Liver (tissue), 8 donors: ENCODE measurements at regions not wholly inside any gene's neighbourhood (a gene's known extent, or its start where the extent isn't known, plus 50 kb on each side); places are given as distances from the start of the nearest gene placed in this dataset.

Experiments used
- DNase-seq: peaks from one replicate; pipeline ENCODE4 v3.0.0-alpha.2; 2017; ENCODE audit warnings: low spot score
- H3K27ac ChIP-seq, 2 donors: one replicate each; pipeline ENCODE4 v1.7.0; 2013; ENCODE audit warnings: inconsistent platforms in 2 of 2, low read length in 2 of 2, control low read depth in 1 of 2, low read depth in 1 of 2, mild to moderate bottlenecking in 1 of 2
- H3K27me3 ChIP-seq, 4 donors: one replicate each; pipeline versions ENCODE4 v1.6.1 to v1.7.0; 2013; ENCODE audit warnings: low read length in 3 of 4, inconsistent platforms in 1 of 4, mild to moderate bottlenecking in 1 of 4, moderate library complexity in 1 of 4; ENCODE audit not compliant: control insufficient read depth in 4 of 4, insufficient read depth in 4 of 4
- H3K36me3 ChIP-seq, 4 donors: one replicate each; pipeline versions ENCODE4 v1.6.1 to v1.7.0; 2013; ENCODE audit warnings: low read length in 3 of 4, mild to moderate bottlenecking in 3 of 4, low read depth in 1 of 4, moderate library complexity in 1 of 4; ENCODE audit not compliant: control insufficient read depth in 4 of 4, insufficient read depth in 3 of 4
- H3K4me1 ChIP-seq, 4 donors: one replicate each; pipeline versions ENCODE4 v1.6.1 to v1.7.0; 2013; ENCODE audit warnings: low read length in 3 of 4, mild to moderate bottlenecking in 3 of 4, moderate library complexity in 1 of 4; ENCODE audit not compliant: control insufficient read depth in 4 of 4, insufficient read depth in 4 of 4
- H3K4me3 ChIP-seq, 3 donors: one replicate each; pipeline versions ENCODE4 v1.6.1 to v1.7.0; 2013; ENCODE audit warnings: low read length in 3 of 3, control low read depth in 1 of 3, low read depth in 1 of 3, mild to moderate bottlenecking in 1 of 3
- H3K9ac ChIP-seq, 2 donors: one replicate each; pipeline ENCODE4 v1.7.0; 2013; ENCODE audit warnings: low read length in 2 of 2, mild to moderate bottlenecking in 2 of 2, moderate library complexity in 2 of 2, control low read depth in 1 of 2, low read depth in 1 of 2
- H3K9me3 ChIP-seq, 4 donors: one replicate each; pipeline versions ENCODE4 v1.6.1 to v1.7.0; 2013; ENCODE audit warnings: low read length in 3 of 4; ENCODE audit not compliant: control insufficient read depth in 4 of 4
- ATF3 ChIP-seq: IDR thresholded peaks from 2 replicates; pipeline ENCODE4 v1.6.1; 2016; ENCODE audit warnings: antibody characterized with exemption
- FOXA1 ChIP-seq: IDR thresholded peaks from 2 replicates; pipeline ENCODE4 v1.6.1; 2016; ENCODE audit warnings: antibody characterized with exemption
- FOXA2 ChIP-seq: IDR thresholded peaks from 2 replicates; pipeline ENCODE4 v1.6.1; 2016; ENCODE audit warnings: antibody characterized with exemption
- GABPA ChIP-seq, 2 donors: IDR thresholded peaks in 1 of 2; conservative IDR thresholded peaks in 1 of 2; 2 replicates each; pipeline ENCODE4 v1.6.1; 2016; ENCODE audit warnings: antibody characterized with exemption in 2 of 2, mild to moderate bottlenecking in 1 of 2, moderate library complexity in 1 of 2
- HNF4A ChIP-seq, 2 donors: conservative IDR thresholded peaks; 2 replicates each; pipeline ENCODE4 v1.6.1; 2016; ENCODE audit warnings: antibody characterized with exemption in 2 of 2, mild to moderate bottlenecking in 2 of 2
- HNF4G ChIP-seq: IDR thresholded peaks from 2 replicates; pipeline ENCODE4 v1.6.1; 2016; ENCODE audit warnings: antibody characterized with exemption
- JUND ChIP-seq, 2 donors: IDR thresholded peaks; 2 replicates each; pipeline ENCODE4 v1.6.1; 2016; ENCODE audit warnings: antibody characterized with exemption in 2 of 2
- NR2F2 ChIP-seq: IDR thresholded peaks from 2 replicates; pipeline ENCODE4 v1.6.1; 2016; ENCODE audit warnings: antibody characterized with exemption
- RAD21 ChIP-seq, 2 donors: IDR thresholded peaks; 2 replicates each; pipeline ENCODE4 v1.6.1; 2016; ENCODE audit warnings: antibody characterized with exemption in 2 of 2, mild to moderate bottlenecking in 2 of 2
- TAF1 ChIP-seq: conservative IDR thresholded peaks from 2 replicates; pipeline ENCODE4 v1.6.1; 2016; ENCODE audit warnings: antibody characterized with exemption, mild to moderate bottlenecking
- YY1 ChIP-seq: IDR thresholded peaks from 2 replicates; pipeline ENCODE4 v1.6.1; 2016; ENCODE audit warnings: antibody characterized with exemption, mild to moderate bottlenecking
- ZBTB33 ChIP-seq: IDR thresholded peaks from 2 replicates; pipeline ENCODE4 v1.6.1; 2016; ENCODE audit warnings: antibody characterized with exemption
- WGBS: extraction: QIAGEN DNeasy Blood & Tissue Kit; methylation state at CpG from one replicate; pipeline ENCODE4 v1.1.7; 2013; 5-methylcytosine and 5-hydroxymethylcytosine counted together
- TF ChIP-seq, protein P1 (sequence below): IDR thresholded peaks from 2 replicates; pipeline ENCODE4 v1.6.1; 2016; ENCODE audit warnings: antibody characterized with exemption
- TF ChIP-seq, protein P2 (sequence below): fragments of 150-350 bp; IDR thresholded peaks from 2 replicates; pipeline ENCODE4 v1.5.1; 2017; ENCODE audit warnings: improper control_type of control experiment, low read depth, low read length; ENCODE audit not compliant: missing input control
- donor health status: healthy.
- donor health status: healthy.
- donor health status: healthy.
- donor health status: healthy.
- donor health status: healthy.

- peaks cover 0 to 2% (median 0%) of the 10 kb centered on the region in 4 donors for H3K27me3 ChIP-seq
- no peaks in the 10 kb centered on the region for H3K36me3 ChIP-seq
- no peak overlapping the region for H3K27ac ChIP-seq
- 70% methylated on average over 9 of the region's 9 CpGs for WGBS
- no peaks in the 10 kb centered on the region for H3K9me3 ChIP-seq
- no peak for DNase-seq
- TF ChIP-seq RAD21 (IDR thresholded peaks at IDR 0.05) (no peak), FOXA1 (no peak), JUND (IDR thresholded peaks at IDR 0.05) (no peak), YY1 (no peak), GABPA (IDR thresholded peaks at IDR 0.05 in 1 of 2, conservative IDR thresholded peaks at IDR 0.05 in 1 of 2) (no peak), ZBTB33 (no peak), TAF1 (no peak), HNF4A (conservative IDR thresholded peaks at IDR 0.05) (no peak), HNF4G (no peak), FOXA2 (no peak), NR2F2 (no peak)
- TF ChIP-seq, protein P1, sequence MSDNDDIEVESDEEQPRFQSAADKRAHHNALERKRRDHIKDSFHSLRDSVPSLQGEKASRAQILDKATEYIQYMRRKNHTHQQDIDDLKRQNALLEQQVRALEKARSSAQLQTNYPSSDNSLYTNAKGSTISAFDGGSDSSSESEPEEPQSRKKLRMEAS: no peak
- TF ChIP-seq, protein P2, sequence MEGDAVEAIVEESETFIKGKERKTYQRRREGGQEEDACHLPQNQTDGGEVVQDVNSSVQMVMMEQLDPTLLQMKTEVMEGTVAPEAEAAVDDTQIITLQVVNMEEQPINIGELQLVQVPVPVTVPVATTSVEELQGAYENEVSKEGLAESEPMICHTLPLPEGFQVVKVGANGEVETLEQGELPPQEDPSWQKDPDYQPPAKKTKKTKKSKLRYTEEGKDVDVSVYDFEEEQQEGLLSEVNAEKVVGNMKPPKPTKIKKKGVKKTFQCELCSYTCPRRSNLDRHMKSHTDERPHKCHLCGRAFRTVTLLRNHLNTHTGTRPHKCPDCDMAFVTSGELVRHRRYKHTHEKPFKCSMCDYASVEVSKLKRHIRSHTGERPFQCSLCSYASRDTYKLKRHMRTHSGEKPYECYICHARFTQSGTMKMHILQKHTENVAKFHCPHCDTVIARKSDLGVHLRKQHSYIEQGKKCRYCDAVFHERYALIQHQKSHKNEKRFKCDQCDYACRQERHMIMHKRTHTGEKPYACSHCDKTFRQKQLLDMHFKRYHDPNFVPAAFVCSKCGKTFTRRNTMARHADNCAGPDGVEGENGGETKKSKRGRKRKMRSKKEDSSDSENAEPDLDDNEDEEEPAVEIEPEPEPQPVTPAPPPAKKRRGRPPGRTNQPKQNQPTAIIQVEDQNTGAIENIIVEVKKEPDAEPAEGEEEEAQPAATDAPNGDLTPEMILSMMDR: no peak
- no peak overlapping the region for H3K4me3 ChIP-seq
- H3K9ac ChIP-seq: no peak overlapping the region
- H3K4me1 ChIP-seq: no peaks in the 10 kb centered on the region
Measured at GRCh38 chr12:127745469-127746212, 521.3 kb upstream of the TMEM132C start.

DNA sequence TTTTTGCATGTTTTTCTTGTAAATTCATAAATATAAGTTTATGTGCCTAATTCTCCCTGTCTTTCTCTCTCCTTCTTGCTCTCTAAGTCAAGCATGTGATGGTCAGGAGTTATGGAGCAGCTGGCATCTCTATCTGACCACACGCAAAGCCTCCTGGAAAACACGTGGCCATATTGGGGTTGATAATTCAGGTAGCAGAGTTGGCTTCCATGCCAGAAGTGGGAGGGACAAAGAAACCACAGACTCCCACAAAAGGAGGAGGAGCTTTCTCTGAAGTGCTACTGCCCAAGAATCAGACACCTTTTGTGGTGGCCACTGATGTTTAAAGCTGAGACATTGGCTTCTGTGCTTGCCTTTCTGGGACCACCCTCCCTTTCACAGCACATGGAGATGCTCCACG, 517.6 kb upstream of the TMEM132C start:
- Histone ChIP-seq H3K27ac (no peak overlapping the region), H3K9ac (no peak overlapping the region), H3K4me1 (no peaks in the 10 kb centered on the region), H3K36me3 (no peaks in the 10 kb centered on the region), H3K27me3 (peaks cover 0 to 2% (median 0%) of the 10 kb centered on the region in 4 donors), H3K4me3 (no peak overlapping the region), H3K9me3 (no peaks in the 10 kb centered on the region)
- TF ChIP-seq ATF3 (no peak), TAF1 (no peak), YY1 (no peak), FOXA1 (no peak)
- TF ChIP-seq, protein P2: no peak
- 79% methylated on average over 3 of the region's 3 CpGs for WGBS
- DNase-seq: no peak
